ENCODE measurements at regions not wholly inside any gene's neighbourhood (a gene's known extent, or its start where the extent isn't known, plus 50 kb on each side); places are given as distances from the start of the nearest gene placed in this dataset.

DNA sequence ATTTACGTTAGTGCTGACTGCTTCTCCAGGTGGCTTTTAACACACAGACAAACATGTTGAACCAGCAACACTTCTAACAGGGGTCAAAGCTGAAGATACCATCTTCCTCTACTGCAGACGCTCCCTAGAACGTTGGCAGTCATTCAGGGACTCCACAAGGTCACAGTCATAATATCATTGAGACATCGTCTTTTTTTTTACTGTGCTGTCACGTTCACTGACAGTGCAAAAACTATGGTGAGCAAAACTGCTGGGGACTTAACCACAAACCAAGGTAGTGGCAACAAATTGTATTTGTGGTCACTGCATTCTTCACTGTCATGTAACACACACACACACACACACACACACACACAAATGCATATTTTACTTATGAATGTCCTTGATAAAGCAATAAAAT is 244.9 kb downstream of the CASP12 start:
- Histone ChIP-seq H3K4me1 (ENCODE audit: control insufficient read depth, extremely low read depth, insufficient read depth, low read length) (no peaks in the 10 kb centered on the region), H3K79me2 (ENCODE audit: control insufficient read depth, insufficient read depth, low read length) (no peaks in the 10 kb centered on the region), H3K9ac (ENCODE audit: control insufficient read depth, extremely low read depth, insufficient read depth, low read length) (no peak overlapping the region), H3K4me2 (ENCODE audit: control insufficient read depth, extremely low read depth, insufficient read depth, low read depth, low read length) (peak overlapping the region; percentile 15), H3K27me3 (ENCODE audit: control insufficient read depth, extremely low read depth, insufficient read depth, low read length) (no peaks in the 10 kb centered on the region), H3K9me1 (ENCODE audit: control insufficient read depth, extremely low read depth, insufficient read depth, low read length) (no peaks in the 10 kb centered on the region), H3K36me3 (ENCODE audit: control insufficient read depth in 2 of 2, extremely low read depth in 1 of 2, insufficient read depth in 2 of 2, low read length in 2 of 2) (no peaks in the 10 kb centered on the region), H2AFZ (ENCODE audit: control insufficient read depth, low read length) (no peak overlapping the region), H3K9me3 (ENCODE audit: control insufficient read depth, low read depth, low read length) (no peaks in the 10 kb centered on the region), H3K4me3 (ENCODE audit: control insufficient read depth in 2 of 3, extremely low read depth in 1 of 3, insufficient read depth in 2 of 3, low read depth in 1 of 3, low read length in 3 of 3) (no peak overlapping the region), H3K27ac (ENCODE audit: control insufficient read depth, insufficient read depth, low read length) (no peak overlapping the region), H4K20me1 (ENCODE audit: control insufficient read depth, extremely low read depth, insufficient read depth, low read length) (no peaks in the 10 kb centered on the region)
- FAIRE-seq (no peak), DNase-seq (ENCODE audit: low read depth, low spot score) (no peak)
- dilution Hi-C loops (cut with MboI; ENCODE audit: extremely low pct_ligation_motif_present, low sequenced_read_pairs) = no loop called here
- TF ChIP-seq EZH2 (IDR thresholded peaks at IDR 0.05; ENCODE audit: low read length) (no peak), CTCF (optimal IDR thresholded peaks at IDR 0.05 in 1 of 3, IDR thresholded peaks at IDR 0.05 in 1 of 3, conservative IDR thresholded peaks at IDR 0.05 in 1 of 3; ENCODE audit: extremely low read depth in 1 of 3, insufficient read depth in 2 of 3, low read length in 3 of 3) (no peak)

DNA sequence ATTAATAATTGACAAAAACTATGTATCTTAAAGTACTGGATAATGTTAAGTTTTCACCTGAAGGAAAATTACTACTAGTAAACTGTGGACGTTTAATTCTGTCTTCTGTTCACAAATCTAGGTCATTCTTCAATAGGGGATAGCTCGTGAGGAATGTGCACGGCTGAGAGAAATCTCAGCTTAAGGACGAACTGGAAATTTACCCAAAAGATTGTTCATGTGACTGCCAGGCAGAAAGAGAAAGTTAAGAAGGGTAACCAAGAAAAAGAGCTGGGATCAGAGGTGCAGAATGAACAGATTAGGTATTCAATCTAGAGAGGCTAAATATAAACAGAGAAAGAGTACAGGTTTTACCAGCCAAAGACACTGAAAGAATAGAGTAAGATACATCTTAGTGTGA is 245.3 kb downstream of the CASP12 start:
- no peak overlapping the region for H3K4me3 ChIP-seq (ENCODE audit: control insufficient read depth in 2 of 3, extremely low read depth in 1 of 3, insufficient read depth in 2 of 3, low read depth in 1 of 3, low read length in 3 of 3)
- no peak overlapping the region for H3K27ac ChIP-seq (ENCODE audit: control insufficient read depth, insufficient read depth, low read length)
- no peaks in the 10 kb centered on the region for H3K27me3 ChIP-seq (ENCODE audit: control insufficient read depth, extremely low read depth, insufficient read depth, low read length)
- H3K4me2 ChIP-seq (ENCODE audit: control insufficient read depth, extremely low read depth, insufficient read depth, low read depth, low read length) = peak overlapping the region; percentile 15
- dilution Hi-C loops (cut with MboI; ENCODE audit: extremely low pct_ligation_motif_present, low sequenced_read_pairs) = no loop called here
- no peak for DNase-seq (ENCODE audit: low read depth, low spot score)
- H3K36me3 ChIP-seq (ENCODE audit: control insufficient read depth in 2 of 2, extremely low read depth in 1 of 2, insufficient read depth in 2 of 2, low read length in 2 of 2) = no peaks in the 10 kb centered on the region
- no peak overlapping the region for H3K9ac ChIP-seq (ENCODE audit: control insufficient read depth, extremely low read depth, insufficient read depth, low read length)
- no peak for FAIRE-seq
- H3K9me3 ChIP-seq (ENCODE audit: control insufficient read depth, low read depth, low read length) = no peaks in the 10 kb centered on the region
- H3K9me1 ChIP-seq (ENCODE audit: control insufficient read depth, extremely low read depth, insufficient read depth, low read length) = no peaks in the 10 kb centered on the region
- peak overlapping the region; percentile 35 for H2AFZ ChIP-seq (ENCODE audit: control insufficient read depth, low read length)
- no peaks in the 10 kb centered on the region for H3K4me1 ChIP-seq (ENCODE audit: control insufficient read depth, extremely low read depth, insufficient read depth, low read length)
- no peaks in the 10 kb centered on the region for H4K20me1 ChIP-seq (ENCODE audit: control insufficient read depth, extremely low read depth, insufficient read depth, low read length)
- no peaks in the 10 kb centered on the region for H3K79me2 ChIP-seq (ENCODE audit: control insufficient read depth, insufficient read depth, low read length)
- TF ChIP-seq EZH2 (IDR thresholded peaks at IDR 0.05; ENCODE audit: low read length) = no peak
- no peak for TF ChIP-seq CTCF (optimal IDR thresholded peaks at IDR 0.05 in 1 of 3, IDR thresholded peaks at IDR 0.05 in 1 of 3, conservative IDR thresholded peaks at IDR 0.05 in 1 of 3; ENCODE audit: extremely low read depth in 1 of 3, insufficient read depth in 2 of 3, low read length in 3 of 3)
